ENCODE measurements at regions not wholly inside any gene's neighbourhood (a gene's known extent, or its start where the extent isn't known, plus 50 kb on each side); places are given as distances from the start of the nearest gene placed in this dataset.

- Histone ChIP-seq H3K36me3 (ENCODE audit: control insufficient read depth, insufficient read depth, low read length) (no peaks in the 10 kb centered on the region), H3K27ac (ENCODE audit: low read depth, low read length) (no peak overlapping the region), H3K4me1 (ENCODE audit: control insufficient read depth, insufficient read depth, low read length) (no peaks in the 10 kb centered on the region), H3K27me3 (ENCODE audit: control insufficient read depth, insufficient read depth, low read length) (no peaks in the 10 kb centered on the region), H3K9ac (ENCODE audit: low read length) (no peak overlapping the region), H3K4me3 (ENCODE audit: low read length) (no peak overlapping the region)
These were observed 611.1 kb downstream of the BRD1 start for GRCh38 chr22:49216579-49216978.

- no peak overlapping the region for H3K27ac ChIP-seq (ENCODE audit: low read depth, low read length)
- no peak overlapping the region for H3K9ac ChIP-seq (ENCODE audit: low read length)
- H3K4me3 ChIP-seq (ENCODE audit: low read length) = no peak overlapping the region
- H3K27me3 ChIP-seq (ENCODE audit: control insufficient read depth, insufficient read depth, low read length) = no peaks in the 10 kb centered on the region
- H3K4me1 ChIP-seq (ENCODE audit: control insufficient read depth, insufficient read depth, low read length) = no peaks in the 10 kb centered on the region
- H3K36me3 ChIP-seq (ENCODE audit: control insufficient read depth, insufficient read depth, low read length) = no peaks in the 10 kb centered on the region
These were observed 611.8 kb downstream of the BRD1 start for GRCh38 chr22:49215840-49216239.

DNA sequence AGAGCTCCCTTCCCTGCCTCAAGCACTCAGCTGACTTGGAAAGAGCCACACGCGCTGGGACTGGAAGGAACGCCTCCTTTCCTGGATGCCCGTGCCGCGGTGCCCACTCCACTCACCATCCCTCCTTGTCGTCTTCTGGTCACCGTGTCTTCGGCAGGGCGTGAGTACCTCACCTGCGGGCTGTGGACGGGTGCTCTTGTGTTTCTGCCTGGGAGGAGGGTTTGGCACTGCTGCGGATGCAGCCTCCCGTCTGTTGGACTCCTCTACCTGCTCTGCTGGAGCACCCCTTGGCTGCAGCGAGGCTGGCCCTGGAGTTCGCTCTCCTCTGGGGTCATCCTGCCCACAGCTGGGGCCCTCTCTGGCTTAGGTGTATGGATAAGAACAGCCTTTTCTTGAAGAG lies 612.7 kb downstream of the BRD1 start:
- Histone ChIP-seq H3K9ac (ENCODE audit: low read length) (no peak overlapping the region), H3K27me3 (ENCODE audit: control insufficient read depth, insufficient read depth, low read length) (no peaks in the 10 kb centered on the region), H3K36me3 (ENCODE audit: control insufficient read depth, insufficient read depth, low read length) (no peaks in the 10 kb centered on the region), H3K4me1 (ENCODE audit: control insufficient read depth, insufficient read depth, low read length) (no peaks in the 10 kb centered on the region), H3K4me3 (ENCODE audit: low read length) (no peak overlapping the region), H3K27ac (ENCODE audit: low read depth, low read length) (no peak overlapping the region)

GRCh38 chr22:49213731-49214352 lies 613.8 kb downstream of the BRD1 start:
- H3K36me3 ChIP-seq (ENCODE audit: control insufficient read depth, insufficient read depth, low read length) = no peaks in the 10 kb centered on the region
- H3K4me1 ChIP-seq (ENCODE audit: control insufficient read depth, insufficient read depth, low read length) = no peaks in the 10 kb centered on the region
- no peak overlapping the region for H3K4me3 ChIP-seq (ENCODE audit: low read length)
- H3K9ac ChIP-seq (ENCODE audit: low read length) = no peak overlapping the region
- H3K27me3 ChIP-seq (ENCODE audit: control insufficient read depth, insufficient read depth, low read length) = no peaks in the 10 kb centered on the region
- H3K27ac ChIP-seq (ENCODE audit: low read depth, low read length) = no peak overlapping the region

GRCh38 chr22:49212466-49212865 lies 615.2 kb downstream of the BRD1 start:
- Histone ChIP-seq H3K27me3 (ENCODE audit: control insufficient read depth, insufficient read depth, low read length) (no peaks in the 10 kb centered on the region), H3K4me3 (ENCODE audit: low read length) (no peak overlapping the region), H3K4me1 (ENCODE audit: control insufficient read depth, insufficient read depth, low read length) (no peaks in the 10 kb centered on the region), H3K9ac (ENCODE audit: low read length) (no peak overlapping the region), H3K27ac (ENCODE audit: low read depth, low read length) (no peak overlapping the region), H3K36me3 (ENCODE audit: control insufficient read depth, insufficient read depth, low read length) (no peaks in the 10 kb centered on the region)

GRCh38 chr22:49212002-49212401 lies 615.7 kb downstream of the BRD1 start:
- no peaks in the 10 kb centered on the region for H3K36me3 ChIP-seq (ENCODE audit: control insufficient read depth, insufficient read depth, low read length)

GRCh38 chr22:49211176-49211575 lies 616.5 kb downstream of the BRD1 start:
- H3K36me3 ChIP-seq (ENCODE audit: control insufficient read depth, insufficient read depth, low read length) = no peaks in the 10 kb centered on the region
- no peak overlapping the region for H3K27ac ChIP-seq (ENCODE audit: low read depth, low read length)
- H3K4me3 ChIP-seq (ENCODE audit: low read length) = no peak overlapping the region
- H3K4me1 ChIP-seq (ENCODE audit: control insufficient read depth, insufficient read depth, low read length) = no peaks in the 10 kb centered on the region
- H3K27me3 ChIP-seq (ENCODE audit: control insufficient read depth, insufficient read depth, low read length) = no peaks in the 10 kb centered on the region
- H3K9ac ChIP-seq (ENCODE audit: low read length) = no peak overlapping the region

More at GRCh38 chr22:49212002-49212401, 615.7 kb downstream of the BRD1 start:
- Histone ChIP-seq H3K4me3 (ENCODE audit: low read length) (no peak overlapping the region), H3K9ac (ENCODE audit: low read length) (no peak overlapping the region), H3K4me1 (ENCODE audit: control insufficient read depth, insufficient read depth, low read length) (no peaks in the 10 kb centered on the region), H3K27ac (ENCODE audit: low read depth, low read length) (no peak overlapping the region), H3K27me3 (ENCODE audit: control insufficient read depth, insufficient read depth, low read length) (no peaks in the 10 kb centered on the region)

DNA sequence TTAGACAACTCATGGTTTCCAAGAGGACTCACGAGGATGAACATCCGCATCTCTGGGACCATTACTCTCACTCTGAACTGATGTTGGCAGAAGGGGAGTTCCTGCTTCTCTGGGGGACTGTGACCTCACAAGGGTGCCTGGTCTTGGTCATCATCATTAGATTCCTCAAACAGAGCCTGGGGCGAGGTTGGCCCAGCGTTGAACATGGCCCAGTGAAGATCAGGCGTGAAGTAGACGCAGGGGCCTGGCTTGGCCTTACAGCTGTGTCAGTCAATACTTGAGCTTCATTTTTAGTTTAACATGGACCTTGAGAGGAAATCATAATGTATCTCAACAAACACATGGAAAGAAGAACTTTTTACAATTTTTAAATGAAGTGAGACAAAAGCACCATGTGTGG lies 617.1 kb downstream of the BRD1 start:
- no peak overlapping the region for H3K4me3 ChIP-seq (ENCODE audit: low read length)
- no peak overlapping the region for H3K27ac ChIP-seq (ENCODE audit: low read depth, low read length)
- no peaks in the 10 kb centered on the region for H3K27me3 ChIP-seq (ENCODE audit: control insufficient read depth, insufficient read depth, low read length)
- H3K36me3 ChIP-seq (ENCODE audit: control insufficient read depth, insufficient read depth, low read length) = no peaks in the 10 kb centered on the region
- no peak overlapping the region for H3K9ac ChIP-seq (ENCODE audit: low read length)
- H3K4me1 ChIP-seq (ENCODE audit: control insufficient read depth, insufficient read depth, low read length) = no peaks in the 10 kb centered on the region

- Histone ChIP-seq H3K27ac (ENCODE audit: low read depth, low read length) (no peak overlapping the region), H3K27me3 (ENCODE audit: control insufficient read depth, insufficient read depth, low read length) (no peaks in the 10 kb centered on the region), H3K4me1 (ENCODE audit: control insufficient read depth, insufficient read depth, low read length) (no peaks in the 10 kb centered on the region), H3K9ac (ENCODE audit: low read length) (no peak overlapping the region), H3K4me3 (ENCODE audit: low read length) (no peak overlapping the region), H3K36me3 (ENCODE audit: control insufficient read depth, insufficient read depth, low read length) (no peaks in the 10 kb centered on the region)
These were observed 618.0 kb downstream of the BRD1 start for GRCh38 chr22:49209452-49210195.

DNA sequence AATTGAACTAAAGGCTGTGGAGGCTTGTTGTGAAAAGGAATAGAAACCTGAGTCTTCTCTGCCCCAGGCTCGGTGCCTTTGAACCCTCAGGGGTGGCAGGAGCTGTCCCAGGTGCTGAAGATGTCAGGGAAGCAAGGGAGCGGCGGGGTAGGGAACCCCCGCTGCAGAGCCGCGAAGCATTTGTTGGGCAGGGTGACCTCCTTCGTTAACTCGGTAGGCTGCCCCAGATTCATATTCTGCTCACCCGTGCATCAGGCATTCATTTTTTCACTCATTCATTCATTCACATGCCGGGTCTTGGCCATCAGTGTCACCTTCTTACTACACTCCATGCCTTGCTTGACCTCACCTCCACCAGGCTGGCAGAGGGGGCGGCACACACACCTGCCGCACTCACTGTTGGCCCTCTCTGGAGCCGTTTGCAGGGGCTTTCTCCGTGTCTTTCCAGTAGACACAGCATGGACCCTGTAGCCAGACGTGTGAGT lies 618.9 kb downstream of the BRD1 start:
- H3K27ac ChIP-seq (ENCODE audit: low read depth, low read length) = no peak overlapping the region
- no peaks in the 10 kb centered on the region for H3K36me3 ChIP-seq (ENCODE audit: control insufficient read depth, insufficient read depth, low read length)
- H3K4me3 ChIP-seq (ENCODE audit: low read length) = no peak overlapping the region
- no peaks in the 10 kb centered on the region for H3K27me3 ChIP-seq (ENCODE audit: control insufficient read depth, insufficient read depth, low read length)
- H3K4me1 ChIP-seq (ENCODE audit: control insufficient read depth, insufficient read depth, low read length) = no peaks in the 10 kb centered on the region
- no peak overlapping the region for H3K9ac ChIP-seq (ENCODE audit: low read length)

DNA sequence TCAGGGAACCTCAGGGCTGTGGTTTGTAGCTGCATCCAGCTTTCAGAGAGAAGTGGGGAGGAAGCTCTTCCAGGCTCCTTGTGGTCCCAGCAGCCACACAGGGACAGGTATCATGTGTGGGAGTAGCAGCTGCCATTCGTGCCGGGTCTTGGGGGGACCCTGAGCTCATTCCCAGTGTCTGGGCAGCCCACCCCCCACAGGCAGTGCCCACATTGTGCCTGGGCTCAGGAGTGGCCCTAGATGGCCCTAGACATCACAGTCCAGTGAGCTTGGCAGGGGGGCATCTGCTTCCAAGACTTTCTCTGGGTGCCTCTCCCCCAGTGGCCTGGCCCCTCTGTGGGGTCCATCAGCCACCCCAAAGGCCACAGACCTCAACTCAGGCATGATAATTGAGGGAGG lies 619.7 kb downstream of the BRD1 start:
- H3K36me3 ChIP-seq (ENCODE audit: control insufficient read depth, insufficient read depth, low read length) = no peaks in the 10 kb centered on the region
- no peak overlapping the region for H3K4me3 ChIP-seq (ENCODE audit: low read length)
- H3K4me1 ChIP-seq (ENCODE audit: control insufficient read depth, insufficient read depth, low read length) = no peaks in the 10 kb centered on the region
- H3K9ac ChIP-seq (ENCODE audit: low read length) = no peak overlapping the region
- H3K27ac ChIP-seq (ENCODE audit: low read depth, low read length) = no peak overlapping the region
- H3K27me3 ChIP-seq (ENCODE audit: control insufficient read depth, insufficient read depth, low read length) = no peaks in the 10 kb centered on the region

- H3K36me3 ChIP-seq (ENCODE audit: control insufficient read depth, insufficient read depth, low read length) = no peaks in the 10 kb centered on the region
- H3K27me3 ChIP-seq (ENCODE audit: control insufficient read depth, insufficient read depth, low read length) = no peaks in the 10 kb centered on the region
- H3K9ac ChIP-seq (ENCODE audit: low read length) = no peak overlapping the region
- H3K4me3 ChIP-seq (ENCODE audit: low read length) = no peak overlapping the region
- H3K27ac ChIP-seq (ENCODE audit: low read depth, low read length) = no peak overlapping the region
- no peaks in the 10 kb centered on the region for H3K4me1 ChIP-seq (ENCODE audit: control insufficient read depth, insufficient read depth, low read length)
These were observed 620.4 kb downstream of the BRD1 start for GRCh38 chr22:49207008-49208003.
